SKM-1 (cell line): ENCODE measurements at regions not wholly inside any gene's neighbourhood (a gene's known extent, or its start where the extent isn't known, plus 50 kb on each side); places are given as distances from the start of the nearest gene placed in this dataset.
"Not testable (repeated sequence)": the region's sequence is repeated elsewhere in the genome, so short reads cannot be mapped to it uniquely, and the experiment has no call there.

Source experiments
- DNase-seq: peaks from one replicate; lab custom pipeline; 2025; ENCODE audit not compliant: unreplicated experiment; lab: John Stamatoyannopoulos, UW

DNA sequence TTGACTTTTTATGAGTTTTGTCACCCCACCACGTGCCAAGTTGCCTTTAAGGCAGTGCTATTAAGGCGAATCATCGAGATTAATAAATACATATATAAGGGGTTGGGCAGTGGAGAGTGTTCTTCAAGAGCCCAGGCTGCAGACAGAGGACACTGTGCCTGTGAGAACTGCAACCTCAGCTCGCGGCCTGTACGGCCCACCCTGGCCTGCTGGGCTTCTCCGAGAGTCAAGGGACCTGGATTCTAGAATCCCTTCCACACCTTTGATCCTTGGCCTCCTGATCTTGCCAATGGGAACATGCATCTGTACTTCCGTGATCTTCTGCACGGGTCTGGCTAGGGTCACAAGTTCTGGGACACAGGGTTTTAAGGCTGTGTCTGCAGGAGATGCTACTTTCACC, 54.5 kb downstream of the IRX5 start:
- DNase-seq = no peak

DNA sequence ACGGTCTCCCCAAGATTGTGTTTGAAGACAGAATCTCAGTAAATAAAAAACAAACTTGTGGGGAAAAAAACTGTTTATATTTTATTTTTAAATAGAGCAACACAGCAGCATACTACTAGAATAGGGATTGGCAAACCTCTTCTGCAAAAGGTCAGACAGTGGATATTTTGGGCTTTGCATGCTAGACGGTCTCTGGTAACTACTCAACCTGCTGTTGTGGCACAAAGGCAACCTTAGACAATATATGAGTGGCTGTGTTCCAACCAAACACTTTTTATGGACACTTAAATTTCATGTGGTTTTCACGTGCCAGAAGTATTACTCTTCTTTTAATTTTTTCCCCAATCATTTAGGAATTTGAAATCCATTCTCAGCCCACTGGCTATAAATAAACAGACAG, 55.0 kb downstream of the IRX5 start:
- DNase-seq = no peak

DNA sequence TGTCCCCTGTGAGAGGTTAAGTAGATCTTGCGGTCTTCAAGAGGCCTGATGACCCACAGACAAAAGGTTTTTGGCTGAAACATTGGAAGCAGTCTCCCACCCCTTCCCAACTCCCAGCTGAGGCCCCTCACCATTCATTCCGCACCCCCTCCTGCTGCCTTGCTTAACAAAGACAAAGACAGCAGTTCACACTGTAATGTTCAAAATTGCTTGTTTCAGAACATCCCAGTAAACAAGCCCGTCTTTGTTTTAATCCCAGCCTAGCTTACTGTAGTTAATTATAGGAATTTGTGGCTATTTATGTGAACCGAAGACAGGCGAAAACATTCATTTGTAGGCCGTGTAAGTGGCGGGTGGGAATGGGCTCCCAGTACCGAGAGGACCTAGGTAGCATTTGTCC, 55.7 kb downstream of the IRX5 start:
- no peak for DNase-seq

DNA sequence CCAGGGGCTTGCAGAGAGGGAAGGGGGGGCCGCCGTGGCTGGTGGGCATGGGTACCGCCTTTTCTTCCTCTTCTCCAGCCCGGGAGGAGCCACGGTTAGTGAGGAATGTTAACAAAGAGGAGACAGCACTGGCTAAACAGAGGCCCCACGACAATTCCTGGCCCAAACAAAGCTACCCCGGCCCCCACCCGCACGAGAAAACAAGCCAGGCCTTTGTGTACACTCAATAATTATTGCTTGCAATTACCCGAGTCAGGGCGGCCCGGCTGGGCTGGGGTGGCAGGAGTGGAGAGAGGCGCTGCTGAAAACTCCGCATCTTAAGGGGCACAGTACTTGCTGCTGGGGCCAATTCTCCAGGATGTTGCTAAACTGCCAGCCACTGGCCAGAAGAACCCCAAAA, 56.4 kb downstream of the IRX5 start:
- DNase-seq = no peak

DNA sequence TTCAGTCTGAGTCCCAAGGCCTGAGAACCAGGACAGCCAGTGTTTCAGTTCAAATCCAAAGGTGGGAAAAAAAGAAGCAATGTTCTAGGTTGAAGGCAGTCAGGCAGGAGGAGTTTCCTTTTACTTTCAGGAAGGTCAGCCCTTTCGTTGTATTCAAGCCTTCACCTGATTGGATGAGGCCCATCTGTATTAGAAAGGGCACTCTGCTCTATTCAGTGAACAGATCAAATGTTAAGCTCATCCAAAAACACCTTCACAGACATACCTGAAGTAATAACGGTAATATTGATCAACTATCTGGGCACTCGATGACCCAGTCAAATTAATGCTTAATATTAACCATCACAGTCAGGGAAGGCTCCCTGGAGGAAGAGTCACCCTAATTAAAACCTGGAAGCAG, 60.9 kb downstream of the IRX5 start:
- DNase-seq = no peak

DNA sequence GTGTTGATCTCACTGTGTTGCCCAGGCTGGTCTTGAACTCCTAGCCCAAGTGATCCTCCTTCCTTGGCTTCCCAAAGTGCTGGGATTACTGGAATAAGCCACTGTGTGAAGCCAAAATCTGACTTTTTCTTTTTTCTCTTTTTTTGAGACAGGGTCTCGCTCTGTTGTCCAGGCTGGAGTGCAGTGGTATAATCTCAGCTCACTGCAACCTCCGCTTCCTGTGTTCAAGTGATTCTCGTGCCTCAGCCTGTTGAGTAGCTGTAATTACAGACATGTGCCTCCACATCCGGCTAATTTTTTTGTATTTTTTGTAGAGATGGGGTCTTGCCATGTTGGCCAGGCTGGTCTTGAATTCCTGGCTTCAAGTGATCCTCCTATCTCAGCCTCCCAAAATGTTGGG, 61.3 kb downstream of the IRX5 start:
- DNase-seq = not testable (repeated sequence)

DNA sequence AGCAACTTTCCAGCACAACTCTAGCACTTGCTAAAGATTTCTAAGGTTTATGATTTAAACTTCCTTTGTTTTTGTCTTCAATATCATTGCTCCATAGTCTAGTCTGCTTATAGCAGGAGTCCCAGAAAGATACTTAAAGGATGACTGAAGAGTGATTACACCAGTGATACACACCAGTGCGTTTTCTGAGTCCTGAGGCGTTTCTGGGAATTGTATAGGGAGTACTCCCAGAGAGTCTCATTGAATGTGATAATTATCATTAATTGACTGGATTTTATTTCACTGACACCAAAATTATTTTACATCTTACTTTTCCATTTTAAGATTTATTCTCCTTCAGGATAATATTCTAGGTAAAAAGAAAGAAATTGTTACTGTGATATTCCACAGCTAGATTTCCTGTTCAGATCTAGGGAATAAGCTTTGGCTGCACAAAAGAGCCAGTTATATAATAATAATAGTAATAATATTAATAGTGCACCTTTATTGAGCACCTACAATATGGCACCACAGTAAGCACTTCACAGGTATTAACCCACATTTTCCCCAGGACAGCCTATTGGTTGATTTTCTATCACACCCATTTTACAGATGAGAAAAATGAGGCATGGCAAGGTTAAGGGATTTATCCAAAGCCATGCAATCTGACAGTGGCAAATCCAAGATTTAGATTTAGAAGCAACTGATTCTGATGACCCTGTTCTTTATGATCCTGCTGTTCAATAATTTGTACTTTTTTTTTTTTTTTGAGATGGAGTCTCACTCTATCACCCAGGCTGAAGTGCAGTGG, 62.6 kb downstream of the IRX5 start:
- DNase-seq = no peak

DNA sequence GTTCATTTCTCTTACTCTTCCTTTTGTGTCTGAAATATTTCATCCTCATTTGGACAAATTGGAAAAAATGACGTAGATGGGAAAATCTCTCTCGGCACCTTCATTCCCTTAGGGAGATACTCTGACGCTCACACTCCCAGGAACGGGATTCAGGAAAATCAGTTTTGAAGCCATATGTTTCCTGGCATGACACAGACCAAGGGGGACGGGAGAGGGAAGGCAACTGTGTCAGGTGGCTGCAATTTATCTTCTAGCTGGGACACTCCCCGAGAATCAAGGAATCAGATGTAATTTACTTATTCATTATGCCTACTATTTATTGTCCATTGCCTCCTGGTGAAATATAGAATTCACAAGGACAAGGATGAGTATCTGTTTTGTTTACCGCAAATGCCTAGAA, 65.5 kb downstream of the IRX5 start:
- DNase-seq = no peak

DNA sequence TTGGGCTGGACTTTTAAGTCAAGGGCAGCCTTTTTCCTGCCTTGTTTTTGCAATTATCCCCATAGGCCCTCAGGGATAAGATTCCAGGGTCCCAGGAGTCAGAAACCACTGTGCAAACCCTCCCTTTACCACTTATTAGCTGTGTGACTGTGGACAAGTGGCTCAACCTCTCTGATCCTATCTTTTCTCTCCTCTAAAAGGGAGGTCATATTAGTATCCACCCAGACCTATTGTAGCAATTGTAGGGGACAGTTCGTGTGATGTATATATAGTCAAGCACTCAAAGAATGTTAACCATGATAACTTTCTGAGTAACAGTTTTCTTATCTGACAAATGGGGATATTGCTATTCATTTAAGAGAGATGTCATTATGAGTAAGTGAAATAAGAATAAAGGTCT, 68.2 kb downstream of the IRX5 start:
- no peak for DNase-seq

DNA sequence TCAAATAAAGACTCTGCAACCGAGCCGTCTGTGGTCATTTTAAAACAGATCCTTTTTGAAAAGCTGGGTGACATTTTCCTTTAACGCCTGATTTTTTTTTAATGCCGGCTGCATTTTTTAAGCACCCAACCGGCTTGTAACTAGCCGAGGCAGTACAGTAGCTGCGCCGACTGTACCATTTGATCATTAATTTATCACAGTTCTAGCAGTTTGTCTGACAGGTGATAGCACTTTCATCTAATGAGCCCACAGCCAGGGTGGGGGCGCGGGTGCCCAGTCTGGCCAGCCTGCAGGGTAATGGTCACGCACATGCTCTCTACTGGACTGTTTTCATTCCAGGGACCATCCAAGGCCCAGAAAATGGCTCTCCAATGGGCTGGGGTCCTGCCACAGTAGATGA, 68.8 kb downstream of the IRX5 start:
- no peak for DNase-seq

DNA sequence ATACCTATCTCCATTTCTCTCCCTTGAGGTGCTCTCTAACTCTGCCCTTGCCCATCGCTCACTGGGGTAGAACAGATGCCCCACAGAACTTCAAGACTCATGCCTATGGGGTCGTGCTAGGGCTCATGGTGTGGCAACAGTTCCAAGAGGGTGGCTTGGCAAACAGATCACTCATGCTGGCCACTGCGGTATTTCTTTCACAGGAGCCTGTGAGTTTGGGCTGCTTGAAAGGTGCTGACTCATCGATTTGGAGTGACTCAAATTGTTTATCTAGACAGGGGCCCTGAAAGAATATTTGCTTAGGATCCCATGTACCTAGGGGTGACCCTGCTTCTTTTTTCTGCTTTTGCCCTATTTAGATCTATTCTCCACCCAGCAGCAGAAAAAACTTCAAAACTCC, 69.9 kb downstream of the IRX5 start:
- DNase-seq = no peak

DNA sequence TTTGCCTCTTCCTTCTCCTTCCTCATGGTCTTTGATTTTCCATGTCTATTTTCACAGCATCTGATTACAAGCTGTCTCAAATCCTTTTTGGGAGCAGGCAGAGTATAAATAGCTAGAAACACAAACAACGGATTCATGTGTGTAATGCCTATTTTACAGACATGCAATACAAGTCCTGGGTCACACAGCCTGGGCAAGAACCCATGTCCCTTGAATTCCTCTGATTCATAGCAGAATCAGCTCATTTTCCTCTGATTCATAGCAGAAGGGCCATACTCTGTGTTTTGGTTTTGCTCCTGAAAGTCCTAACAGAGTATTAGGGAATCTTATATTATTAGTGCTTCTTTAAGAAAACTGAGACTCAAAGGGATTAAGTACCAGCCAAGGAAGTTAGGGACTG, 71.3 kb downstream of the IRX5 start:
- no peak for DNase-seq

DNA sequence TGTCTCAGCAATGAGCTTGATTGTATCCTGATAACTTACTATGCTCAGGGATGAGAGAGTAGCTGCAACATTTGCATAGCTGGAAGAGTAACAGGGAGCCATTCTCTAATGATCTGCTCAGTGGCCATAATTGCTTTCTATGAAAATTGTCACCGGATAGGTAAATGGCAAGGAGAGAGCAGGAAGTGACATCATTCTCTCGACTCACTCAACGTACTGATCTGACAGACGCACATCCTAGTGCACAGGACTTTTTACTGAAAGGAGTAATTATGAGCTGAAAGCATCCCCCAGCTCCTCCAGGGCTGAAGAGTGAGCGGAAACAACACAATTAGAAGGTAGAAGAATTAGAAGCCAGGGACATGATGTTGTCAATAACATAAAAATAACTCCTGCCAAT, 71.8 kb downstream of the IRX5 start:
- no peak for DNase-seq

DNA sequence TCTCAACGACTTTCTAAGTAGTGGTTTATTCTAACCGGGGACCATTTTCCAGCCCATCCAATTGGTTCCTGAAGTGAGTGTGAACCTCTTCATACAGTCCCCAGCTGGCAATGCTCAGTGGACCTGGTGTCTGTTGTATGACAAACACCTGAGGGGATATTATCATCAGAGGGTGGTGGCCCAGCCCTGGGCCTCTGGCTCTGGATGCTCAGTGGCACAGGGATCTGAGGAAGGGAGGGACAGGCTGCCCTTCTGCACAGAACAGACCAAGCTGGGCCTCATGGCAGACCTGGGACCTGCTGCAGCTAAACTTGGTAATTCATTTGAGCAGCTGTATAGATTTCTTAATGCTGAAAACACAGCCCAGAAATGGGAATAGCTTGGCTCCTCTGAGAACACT, 72.6 kb downstream of the IRX5 start:
- DNase-seq = no peak

DNA sequence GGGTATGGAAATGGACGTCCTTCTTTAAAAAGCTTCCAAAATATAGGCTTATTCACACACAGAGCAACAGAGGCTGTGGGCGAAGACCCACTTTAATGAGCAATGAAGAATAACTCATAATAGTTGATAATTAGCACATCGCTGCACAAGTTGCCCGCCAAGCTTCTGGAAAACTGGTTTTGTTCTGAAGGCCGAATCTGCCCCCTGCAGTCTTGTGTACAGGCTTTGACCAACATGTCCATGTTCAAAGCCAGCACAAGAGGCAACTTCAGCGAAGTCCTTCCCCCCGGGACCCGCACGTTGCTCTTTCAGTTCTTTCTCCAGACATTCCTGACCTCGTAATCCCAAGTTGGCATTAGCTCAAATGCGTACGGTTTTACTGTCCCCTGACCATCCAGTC, 73.3 kb downstream of the IRX5 start:
- DNase-seq = no peak

DNA sequence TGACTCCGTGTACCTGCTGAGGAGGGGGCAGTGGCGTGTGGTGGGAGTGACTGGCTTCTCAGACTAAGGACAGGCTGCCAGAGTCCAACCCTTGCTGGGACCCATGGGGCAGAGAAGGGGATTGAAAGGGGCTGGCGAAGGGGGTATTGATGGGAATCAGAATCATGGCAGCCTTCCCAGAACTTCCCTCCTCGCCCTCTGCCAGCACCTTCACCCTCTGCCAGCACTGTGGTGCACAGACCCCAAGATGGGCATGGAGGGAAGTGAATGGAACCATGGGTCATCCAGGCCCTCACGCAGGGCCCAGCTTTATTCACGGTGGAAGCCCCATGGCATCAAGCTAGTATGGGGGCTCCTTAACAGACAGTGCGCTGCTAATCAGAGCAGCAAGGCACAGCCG, 76.8 kb downstream of the IRX5 start:
- DNase-seq = no peak

DNA sequence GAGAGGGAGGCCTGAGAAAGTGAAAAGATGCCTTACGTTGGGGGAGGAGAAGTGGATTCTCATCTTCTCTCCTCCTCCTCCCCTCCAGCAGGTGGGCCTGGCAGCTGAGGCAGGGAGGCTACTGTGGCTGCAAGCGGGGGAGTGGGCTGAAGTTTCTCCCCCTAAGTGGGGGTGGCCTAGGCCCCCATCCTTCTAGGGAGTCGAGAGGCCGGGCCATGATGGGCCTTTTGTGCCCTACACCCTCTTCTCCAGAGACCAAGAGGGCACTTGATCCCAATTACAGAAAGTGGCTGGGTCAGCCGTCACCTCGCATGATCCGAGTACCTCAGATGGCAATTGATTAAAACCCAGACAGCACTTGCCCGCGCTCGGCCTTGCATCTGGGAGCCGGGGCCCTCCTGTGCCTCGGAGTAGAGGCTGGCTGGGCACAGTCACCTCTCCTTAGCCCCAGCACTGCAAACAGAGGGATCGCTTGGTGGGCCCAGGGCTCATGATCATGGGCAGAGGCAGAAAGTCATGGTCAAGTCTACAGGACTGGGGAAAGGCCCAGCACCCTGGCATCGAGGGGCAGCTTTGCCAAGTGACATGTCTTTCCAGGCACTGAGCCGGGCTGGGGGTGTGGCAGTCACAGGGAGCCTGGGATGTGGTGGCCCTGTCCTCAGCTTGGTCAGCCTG, 78.3 kb downstream of the IRX5 start:
- no peak for DNase-seq

DNA sequence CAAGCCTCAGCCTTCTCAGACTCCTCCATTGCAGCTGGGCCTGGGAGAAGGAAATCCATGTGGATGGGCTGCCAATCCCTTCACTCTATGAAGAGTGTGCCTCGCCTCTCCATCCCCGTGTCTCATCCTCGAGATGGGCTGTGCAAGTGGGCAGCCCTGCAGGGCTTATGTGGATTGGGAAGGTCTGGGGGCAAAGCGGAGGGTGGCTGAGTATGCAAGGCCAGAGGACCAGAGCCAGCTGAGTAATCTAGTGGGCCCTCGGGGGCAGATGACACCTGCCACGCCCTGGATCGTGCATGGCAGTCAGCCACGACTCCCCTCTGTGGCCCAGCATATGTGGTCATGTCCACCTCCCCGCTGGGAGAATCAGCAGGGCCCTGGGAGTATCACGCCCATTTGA, 78.9 kb downstream of the IRX5 start:
- DNase-seq = no peak

DNA sequence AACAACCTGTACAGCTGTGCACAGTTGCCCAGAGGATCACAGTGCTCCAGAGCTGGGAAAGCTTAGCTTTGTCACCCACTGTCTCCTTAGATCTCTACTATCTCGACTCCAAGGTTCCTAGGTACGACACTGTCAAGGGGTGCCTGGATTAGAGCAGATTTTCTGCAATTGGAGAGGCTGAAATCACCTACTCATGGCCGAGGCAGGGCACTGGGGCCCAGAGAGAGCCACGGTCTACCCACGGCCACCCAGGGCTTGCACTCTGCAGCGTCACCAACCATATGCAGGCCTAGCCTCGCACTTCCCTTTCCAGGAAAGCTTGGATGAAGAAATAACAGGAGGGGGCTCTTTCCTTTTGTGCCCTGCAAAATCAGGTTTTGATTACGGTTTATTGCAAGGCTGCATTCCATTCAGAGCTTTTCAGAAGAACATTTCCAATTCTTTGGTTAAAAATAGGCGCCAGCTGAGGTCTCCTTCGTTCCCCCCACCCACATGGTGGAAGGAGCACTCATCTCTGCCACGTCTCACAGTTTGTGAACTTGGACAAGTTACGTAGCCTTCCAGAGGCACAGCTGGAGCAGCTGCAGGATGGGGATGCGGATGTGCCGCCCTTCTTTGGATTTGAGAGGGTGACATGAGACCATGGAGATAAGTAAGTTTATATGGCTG, 80.0 kb downstream of the IRX5 start:
- no peak for DNase-seq

DNA sequence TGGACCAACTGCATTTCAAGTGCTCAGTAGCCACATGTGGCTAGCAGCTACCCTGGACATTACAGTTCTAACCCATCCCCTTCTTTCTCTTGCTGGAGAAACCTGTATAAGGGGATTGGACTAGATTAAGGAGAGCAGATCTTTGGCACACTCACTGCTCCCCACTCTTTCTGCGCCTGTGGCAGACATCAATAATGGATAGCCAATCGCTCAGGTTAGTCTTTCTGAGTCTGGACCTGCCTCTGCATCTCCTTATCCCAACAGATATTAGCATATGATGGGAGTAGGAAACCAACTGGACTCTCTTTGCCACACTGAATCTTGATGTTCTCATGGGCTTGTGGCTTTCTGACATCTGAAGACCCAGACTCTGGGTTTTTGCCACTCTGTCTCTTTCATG, 81.7 kb downstream of the IRX5 start:
- DNase-seq = no peak

DNA sequence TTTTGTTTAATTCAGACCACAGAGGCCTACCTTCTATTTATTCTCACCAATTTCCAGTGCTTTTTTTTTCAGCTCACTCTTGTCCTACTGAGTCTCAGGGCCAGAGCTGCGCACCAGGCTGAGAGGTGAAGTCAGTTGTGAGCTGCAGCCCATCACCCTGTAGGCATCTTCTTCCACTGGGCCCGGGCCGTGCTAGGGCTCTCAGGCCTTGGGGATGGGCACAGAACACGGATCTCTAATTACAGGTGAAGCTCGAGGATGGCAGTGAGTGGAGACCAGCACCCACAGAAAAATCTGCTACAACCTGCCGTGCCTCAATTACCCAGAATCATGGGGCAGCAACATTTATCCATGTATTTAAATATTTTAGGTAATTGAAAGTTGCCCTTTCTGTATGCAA, 82.1 kb downstream of the IRX5 start:
- DNase-seq = no peak

DNA sequence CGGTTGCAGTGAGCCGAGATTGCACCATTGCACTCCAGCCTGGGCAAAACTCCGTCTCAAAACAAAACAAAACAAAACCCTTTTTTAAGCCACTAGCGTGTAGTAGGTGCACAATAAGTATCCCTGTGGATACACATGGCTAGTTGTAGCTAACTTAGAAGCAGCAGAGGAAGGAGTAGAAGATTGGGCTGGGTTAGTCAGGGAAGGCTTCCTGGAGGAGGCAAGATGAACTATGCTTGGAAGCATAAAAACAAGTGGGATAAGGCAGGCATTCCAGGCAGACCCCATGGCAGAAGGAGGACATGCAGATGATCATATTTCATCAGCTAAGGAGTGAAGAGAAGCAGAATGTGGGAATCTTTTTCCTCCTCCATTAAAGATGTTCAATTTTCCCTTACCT, 83.4 kb downstream of the IRX5 start:
- no peak for DNase-seq
